ENCODE measurements at regions not wholly inside any gene's neighbourhood (a gene's known extent, or its start where the extent isn't known, plus 50 kb on each side); places are given as distances from the start of the nearest gene placed in this dataset.

GRCh38 chr10:36366065-36366464, 724.0 kb upstream of the FZD8 start:
- H3K27ac ChIP-seq = no peak overlapping the region
- TF ChIP-seq CTCF (IDR thresholded peaks at IDR 0.05) = no peak
- DNase-seq (ENCODE audit: low spot score) = no peak
- no peak overlapping the region for H3K4me3 ChIP-seq

- no peak for TF ChIP-seq CTCF (IDR thresholded peaks at IDR 0.05)
These were observed 720.2 kb upstream of the FZD8 start for GRCh38 chr10:36362257-36362656.

GRCh38 chr10:36358736-36359135, 716.6 kb upstream of the FZD8 start:
- no peak for TF ChIP-seq CTCF (IDR thresholded peaks at IDR 0.05)
- no peak for DNase-seq (ENCODE audit: low spot score)
- no peak overlapping the region for H3K27ac ChIP-seq
- no peak overlapping the region for H3K4me3 ChIP-seq

More at GRCh38 chr10:36362257-36362656, 720.2 kb upstream of the FZD8 start:
- DNase-seq (ENCODE audit: low spot score) = no peak
- Histone ChIP-seq H3K27ac (no peak overlapping the region), H3K4me3 (no peak overlapping the region)

GRCh38 chr10:36354633-36355032, 712.5 kb upstream of the FZD8 start:
- no peak for DNase-seq (ENCODE audit: low spot score)
- Histone ChIP-seq H3K27ac (no peak overlapping the region), H3K4me3 (no peak overlapping the region)
- TF ChIP-seq CTCF (IDR thresholded peaks at IDR 0.05) = no peak

- no peak overlapping the region for H3K27ac ChIP-seq
- TF ChIP-seq CTCF (IDR thresholded peaks at IDR 0.05) = no peak
- no peak overlapping the region for H3K4me3 ChIP-seq
- DNase-seq (ENCODE audit: low spot score) = no peak
These were observed 709.1 kb upstream of the FZD8 start for GRCh38 chr10:36351159-36351558.

- Histone ChIP-seq H3K27ac (peak overlapping the region in 1 of 2 donors; percentile 0), H3K4me3 (peak overlapping the region; percentile 12)
- no peak for DNase-seq (ENCODE audit: low spot score)
- TF ChIP-seq CTCF (IDR thresholded peaks at IDR 0.05) = no peak
These were observed 707.5 kb upstream of the FZD8 start for GRCh38 chr10:36349445-36350078.

- DNase-seq (ENCODE audit: low spot score) = no peak
- H3K4me3 ChIP-seq = no peak overlapping the region
- H3K27ac ChIP-seq = peak overlapping the region in 1 of 2 donors; percentile 26
- TF ChIP-seq CTCF (IDR thresholded peaks at IDR 0.05) = no peak
These were observed 703.7 kb upstream of the FZD8 start for GRCh38 chr10:36345807-36346206.
